Astrocyte (in vitro differentiated cells and primary cell): ENCODE measurements at regions not wholly inside any gene's neighbourhood (a gene's known extent, or its start where the extent isn't known, plus 50 kb on each side); places are given as distances from the start of the nearest gene placed in this dataset.

Experiments used
- CTCF ChIP-seq: IDR thresholded peaks from 2 replicates; pipeline ENCODE4 v1.5.1; 2011; ENCODE audit warnings: low read depth, mild to moderate bottlenecking, inconsistent platforms, low read length, moderate library complexity; ENCODE audit not compliant: insufficient read depth
- EZH2 ChIP-seq: IDR thresholded peaks from 2 replicates; pipeline ENCODE4 v1.6.1; 2012; ENCODE audit warnings: mild to moderate bottlenecking, low read length, inconsistent platforms; ENCODE audit not compliant: insufficient read depth

GRCh38 chr16:18013863-18014262, 322.7 kb downstream of the NPIPA8 start:
- TF ChIP-seq CTCF (no peak), EZH2 (no peak)
